ENCODE measurements at regions not wholly inside any gene's neighbourhood (a gene's known extent, or its start where the extent isn't known, plus 50 kb on each side); places are given as distances from the start of the nearest gene placed in this dataset.

DNA sequence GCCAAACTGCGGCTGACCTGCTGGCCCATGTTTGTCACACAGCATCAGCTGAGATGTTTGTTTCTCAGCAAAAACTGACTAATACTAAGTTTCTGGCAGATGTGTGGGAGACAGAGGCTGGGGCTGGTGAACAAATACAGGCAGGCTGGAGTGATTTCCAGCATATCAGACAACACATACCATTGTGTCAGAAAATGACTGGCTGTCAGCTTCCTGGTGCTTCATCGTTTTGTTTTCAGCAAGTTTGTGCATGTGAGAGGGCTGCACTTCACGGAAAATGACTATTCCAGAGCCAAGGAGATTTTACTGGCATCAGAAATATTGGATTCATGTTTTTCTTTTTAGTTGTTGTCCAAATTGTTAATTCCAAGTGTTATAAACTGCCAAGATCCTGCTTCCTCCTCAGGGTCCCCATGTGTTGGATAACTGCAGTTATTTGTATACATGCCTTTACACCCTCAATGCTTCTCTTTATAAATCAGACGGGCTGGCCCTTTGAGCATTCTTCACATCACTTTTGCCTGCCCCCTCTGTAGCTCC lies 145.7 kb downstream of the GALC start:
- no peak overlapping the region for H3K4me3 ChIP-seq (ENCODE audit: low read depth, low read length)
- TF ChIP-seq, protein P1, sequence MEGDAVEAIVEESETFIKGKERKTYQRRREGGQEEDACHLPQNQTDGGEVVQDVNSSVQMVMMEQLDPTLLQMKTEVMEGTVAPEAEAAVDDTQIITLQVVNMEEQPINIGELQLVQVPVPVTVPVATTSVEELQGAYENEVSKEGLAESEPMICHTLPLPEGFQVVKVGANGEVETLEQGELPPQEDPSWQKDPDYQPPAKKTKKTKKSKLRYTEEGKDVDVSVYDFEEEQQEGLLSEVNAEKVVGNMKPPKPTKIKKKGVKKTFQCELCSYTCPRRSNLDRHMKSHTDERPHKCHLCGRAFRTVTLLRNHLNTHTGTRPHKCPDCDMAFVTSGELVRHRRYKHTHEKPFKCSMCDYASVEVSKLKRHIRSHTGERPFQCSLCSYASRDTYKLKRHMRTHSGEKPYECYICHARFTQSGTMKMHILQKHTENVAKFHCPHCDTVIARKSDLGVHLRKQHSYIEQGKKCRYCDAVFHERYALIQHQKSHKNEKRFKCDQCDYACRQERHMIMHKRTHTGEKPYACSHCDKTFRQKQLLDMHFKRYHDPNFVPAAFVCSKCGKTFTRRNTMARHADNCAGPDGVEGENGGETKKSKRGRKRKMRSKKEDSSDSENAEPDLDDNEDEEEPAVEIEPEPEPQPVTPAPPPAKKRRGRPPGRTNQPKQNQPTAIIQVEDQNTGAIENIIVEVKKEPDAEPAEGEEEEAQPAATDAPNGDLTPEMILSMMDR (IDR thresholded peaks at IDR 0.05; ENCODE audit: insufficient read depth, low read depth, low read length, missing control alignments), result no peak

DNA sequence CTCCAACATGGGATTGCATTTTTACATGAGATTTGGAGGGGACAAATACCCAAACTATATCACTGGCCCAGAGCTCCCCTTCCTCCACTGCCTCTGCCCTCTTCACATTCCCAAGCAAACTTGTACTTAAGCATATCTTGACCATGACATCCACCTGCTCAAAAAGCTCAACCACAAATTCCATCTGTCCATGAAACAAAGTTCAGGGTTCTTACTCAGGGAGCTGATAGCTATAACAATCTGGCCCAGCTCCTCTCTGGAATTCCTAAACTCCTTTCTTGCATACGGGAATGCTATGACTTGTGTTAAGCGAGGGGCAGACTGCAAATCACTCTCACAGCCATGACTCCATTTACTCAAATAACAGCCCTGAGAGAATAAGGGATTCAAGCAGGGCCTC lies 152.1 kb downstream of the GALC start:
- H3K4me3 ChIP-seq (ENCODE audit: low read depth, low read length), result no peak overlapping the region
- no peak for DNase-seq (ENCODE audit: low read depth)
- TF ChIP-seq, protein P1 (IDR thresholded peaks at IDR 0.05; ENCODE audit: insufficient read depth, low read depth, low read length, missing control alignments), result no peak

More for the DNA sequence above, 145.7 kb downstream of the GALC start:
- no peak for DNase-seq (ENCODE audit: low read depth)

DNA sequence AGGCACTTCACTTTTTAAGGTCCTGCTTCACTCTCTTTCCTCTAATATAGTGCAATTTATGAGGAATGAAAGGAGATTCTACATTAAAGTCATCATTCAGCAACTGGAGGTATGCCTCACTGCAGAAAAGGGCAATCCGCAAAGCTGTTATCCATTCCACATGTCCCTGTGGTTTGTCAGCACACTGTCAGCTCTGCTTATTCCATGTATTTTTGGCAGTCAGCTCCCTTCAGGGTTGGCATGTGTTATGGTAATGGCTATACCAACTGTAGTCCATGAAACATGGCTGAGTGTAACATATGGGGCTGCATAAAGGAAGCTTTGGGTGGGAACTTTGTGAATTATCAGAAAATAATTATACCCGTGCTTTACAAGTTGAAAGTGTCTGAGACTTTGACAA lies 154.1 kb downstream of the GALC start:
- TF ChIP-seq, protein P1 (IDR thresholded peaks at IDR 0.05; ENCODE audit: insufficient read depth, low read depth, low read length, missing control alignments), result no peak
- no peak overlapping the region for H3K4me3 ChIP-seq (ENCODE audit: low read depth, low read length)
- DNase-seq (ENCODE audit: low read depth), result no peak

DNA sequence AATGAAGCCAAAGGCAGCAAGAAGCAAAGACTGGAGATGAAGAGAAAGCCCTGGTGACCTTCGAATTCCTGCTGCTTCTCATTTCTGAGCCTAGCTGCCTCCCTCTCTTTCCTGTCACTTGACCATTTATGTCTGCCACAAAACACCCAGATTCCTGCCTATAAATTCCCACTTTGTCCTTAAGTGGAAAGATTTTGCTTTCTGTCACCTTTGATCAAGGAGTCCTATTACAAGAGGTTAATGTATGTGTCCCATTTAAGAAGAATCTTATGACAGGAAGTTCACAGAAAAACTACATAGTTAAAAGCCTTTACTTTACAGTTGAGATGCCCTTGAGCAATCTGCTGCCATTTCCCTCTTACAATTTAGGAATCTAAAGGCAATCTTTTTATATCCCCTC lies 155.7 kb downstream of the GALC start:
- DNase-seq (ENCODE audit: low read depth), result no peak
- no peak overlapping the region for H3K4me3 ChIP-seq (ENCODE audit: low read depth, low read length)
- TF ChIP-seq, protein P1 (IDR thresholded peaks at IDR 0.05; ENCODE audit: insufficient read depth, low read depth, low read length, missing control alignments), result no peak

DNA sequence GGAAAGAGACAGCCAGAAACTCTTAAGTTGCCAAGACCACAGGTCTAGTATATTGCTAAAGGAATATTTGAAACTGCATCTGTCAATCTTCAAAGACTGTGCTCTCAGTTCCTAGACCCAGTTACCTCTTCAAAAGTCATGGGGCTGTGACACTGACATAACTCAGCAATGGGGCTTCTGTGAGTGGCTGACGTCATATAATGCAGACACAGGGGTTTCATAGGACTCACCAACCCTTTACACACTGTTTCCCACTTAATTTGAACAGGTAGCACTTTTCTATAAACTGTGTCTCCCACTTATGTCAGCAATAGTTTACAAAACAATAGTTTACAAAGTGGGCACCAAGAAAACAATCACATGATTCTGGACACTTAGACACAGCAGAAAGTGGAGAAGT lies 158.4 kb downstream of the GALC start:
- no peak overlapping the region for H3K4me3 ChIP-seq (ENCODE audit: low read depth, low read length)
- no peak for DNase-seq (ENCODE audit: low read depth)
- TF ChIP-seq, protein P1 (IDR thresholded peaks at IDR 0.05; ENCODE audit: insufficient read depth, low read depth, low read length, missing control alignments), result no peak

DNA sequence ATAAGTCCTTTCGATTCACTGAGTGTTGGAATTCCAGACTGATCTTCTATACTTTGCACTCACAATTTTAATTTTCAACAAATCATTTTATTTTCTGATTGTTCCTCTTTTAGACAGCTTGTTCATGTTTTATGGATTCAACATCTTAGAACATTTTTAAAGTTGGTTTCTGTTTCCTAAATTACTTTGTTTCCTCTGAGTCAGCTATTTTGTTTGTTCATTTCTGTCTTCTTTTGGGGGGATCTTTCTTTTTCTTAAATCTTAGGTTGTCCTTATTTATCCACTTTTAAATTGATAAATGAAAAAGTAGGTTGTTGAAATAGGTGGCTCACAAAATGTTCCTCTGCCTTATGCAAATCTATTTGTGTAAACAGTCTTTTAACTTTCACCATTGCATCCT lies 160.0 kb downstream of the GALC start:
- TF ChIP-seq, protein P1 (IDR thresholded peaks at IDR 0.05; ENCODE audit: insufficient read depth, low read depth, low read length, missing control alignments), result no peak
- no peak overlapping the region for H3K4me3 ChIP-seq (ENCODE audit: low read depth, low read length)
- no peak for DNase-seq (ENCODE audit: low read depth)

DNA sequence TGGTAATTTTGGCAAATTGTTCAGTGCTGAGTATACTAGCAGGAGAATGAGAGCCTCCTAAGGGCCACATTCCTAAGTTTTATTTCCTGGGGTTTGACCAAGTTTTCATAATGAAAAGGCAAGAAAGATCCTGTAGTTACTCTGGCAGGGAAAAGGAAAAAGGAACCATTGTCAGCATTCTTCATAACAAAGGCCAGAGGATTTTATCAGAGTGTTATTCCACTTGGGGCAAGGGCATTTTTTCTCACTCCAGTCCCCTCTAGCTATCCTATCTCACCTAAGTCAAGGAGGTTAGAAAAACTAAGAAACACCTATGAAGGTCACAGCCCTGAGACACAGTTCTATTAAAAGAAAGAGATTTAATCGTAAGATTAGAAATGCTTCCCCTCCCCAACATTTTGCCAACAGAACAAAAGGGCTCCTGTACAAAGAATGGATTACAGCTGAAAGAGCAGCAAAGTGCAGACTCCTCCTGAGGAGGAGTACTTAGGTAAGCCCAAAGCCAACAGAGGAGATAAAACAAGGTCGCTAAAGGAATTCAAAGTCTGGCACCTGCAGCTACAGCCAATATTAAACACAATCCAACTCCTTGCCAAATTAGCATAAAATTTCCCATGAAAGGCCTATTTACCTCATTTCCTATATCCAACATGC lies 162.4 kb downstream of the GALC start:
- H3K4me3 ChIP-seq (ENCODE audit: low read depth, low read length), result no peak overlapping the region
- TF ChIP-seq, protein P1 (IDR thresholded peaks at IDR 0.05; ENCODE audit: insufficient read depth, low read depth, low read length, missing control alignments), result no peak
- DNase-seq (ENCODE audit: low read depth), result no peak

Data from GM12865 (cell line).